Neutrophil (primary cell): ENCODE measurements at regions not wholly inside any gene's neighbourhood (a gene's known extent, or its start where the extent isn't known, plus 50 kb on each side); places are given as distances from the start of the nearest gene placed in this dataset.

ENCODE experiments used
- H3K27ac ChIP-seq: fragments of 200-600 bp; sonication (generic); 2 replicates; pipeline ENCODE4 v1.5.1; 2016; ENCODE audit warnings: mild to moderate bottlenecking, moderate library complexity
- H3K27me3 ChIP-seq: fragments of 200-600 bp; sonication (generic); 2 replicates; pipeline ENCODE4 v1.6.0; 2016; ENCODE audit warnings: mild to moderate bottlenecking
- H3K36me3 ChIP-seq: fragments of 200-600 bp; sonication (generic); 2 replicates; pipeline ENCODE4 v1.5.1; 2017
- H3K4me1 ChIP-seq, 2 experiments: fragments of 200-600 bp in 1 of 2; sonication (generic) in 1 of 2; 1 replicate in 1 of 2; 2 replicates in 1 of 2; pipeline versions ENCODE4 v1.5.1 to v1.6.1; 2013 to 2016; ENCODE audit warnings: low read depth in 1 of 2, low read length in 1 of 2, mild to moderate bottlenecking in 1 of 2, moderate library complexity in 1 of 2; ENCODE audit not compliant: control insufficient read depth in 1 of 2, insufficient read depth in 1 of 2
- H3K4me3 ChIP-seq, 2 experiments: fragments of 200-600 bp in 1 of 2; sonication (generic) in 1 of 2; 1 replicate in 1 of 2; 2 replicates in 1 of 2; pipeline ENCODE4 v1.5.1; 2013 to 2016; ENCODE audit warnings: low read depth in 1 of 2, low read length in 1 of 2, mild to moderate bottlenecking in 1 of 2, moderate library complexity in 1 of 2
- H3K9me3 ChIP-seq: fragments of 200-600 bp; sonication (generic); 2 replicates; pipeline ENCODE4 v1.5.1; 2016
- TF ChIP-seq, protein P1 (sequence below): fragments of 200-600 bp; sonication (generic); IDR thresholded peaks from 2 replicates; pipeline ENCODE4 v1.5.1; 2016; ENCODE audit warnings: antibody characterized with exemption

DNA sequence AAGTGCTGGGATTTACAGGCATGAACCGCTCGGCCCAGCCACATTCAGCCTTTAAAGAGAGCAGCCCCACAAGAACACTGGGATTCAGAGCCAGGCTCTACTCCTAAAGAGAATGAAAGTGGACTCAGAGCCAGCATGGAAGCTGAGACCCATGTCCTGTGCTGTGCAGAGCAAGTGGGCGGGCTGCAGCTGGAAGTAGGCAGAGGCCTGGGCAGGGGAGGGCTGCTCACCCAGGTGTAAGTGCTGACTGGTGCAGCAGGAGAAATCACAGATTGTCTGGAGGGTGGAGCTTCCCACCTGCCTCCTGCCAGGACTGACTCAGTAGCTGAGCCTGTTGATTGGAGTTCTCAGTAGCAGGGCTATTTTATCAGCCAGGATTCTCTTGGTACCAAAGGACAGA is 178.7 kb downstream of the KATNIP start:
- Histone ChIP-seq H3K27ac (no peak overlapping the region), H3K4me1 (no peaks in the 10 kb centered on the region), H3K36me3 (peaks cover 27% of the 10 kb centered on the region), H3K9me3 (no peaks in the 10 kb centered on the region), H3K27me3 (no peaks in the 10 kb centered on the region), H3K4me3 (no peak overlapping the region)
- TF ChIP-seq, protein P1, sequence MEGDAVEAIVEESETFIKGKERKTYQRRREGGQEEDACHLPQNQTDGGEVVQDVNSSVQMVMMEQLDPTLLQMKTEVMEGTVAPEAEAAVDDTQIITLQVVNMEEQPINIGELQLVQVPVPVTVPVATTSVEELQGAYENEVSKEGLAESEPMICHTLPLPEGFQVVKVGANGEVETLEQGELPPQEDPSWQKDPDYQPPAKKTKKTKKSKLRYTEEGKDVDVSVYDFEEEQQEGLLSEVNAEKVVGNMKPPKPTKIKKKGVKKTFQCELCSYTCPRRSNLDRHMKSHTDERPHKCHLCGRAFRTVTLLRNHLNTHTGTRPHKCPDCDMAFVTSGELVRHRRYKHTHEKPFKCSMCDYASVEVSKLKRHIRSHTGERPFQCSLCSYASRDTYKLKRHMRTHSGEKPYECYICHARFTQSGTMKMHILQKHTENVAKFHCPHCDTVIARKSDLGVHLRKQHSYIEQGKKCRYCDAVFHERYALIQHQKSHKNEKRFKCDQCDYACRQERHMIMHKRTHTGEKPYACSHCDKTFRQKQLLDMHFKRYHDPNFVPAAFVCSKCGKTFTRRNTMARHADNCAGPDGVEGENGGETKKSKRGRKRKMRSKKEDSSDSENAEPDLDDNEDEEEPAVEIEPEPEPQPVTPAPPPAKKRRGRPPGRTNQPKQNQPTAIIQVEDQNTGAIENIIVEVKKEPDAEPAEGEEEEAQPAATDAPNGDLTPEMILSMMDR: no peak

DNA sequence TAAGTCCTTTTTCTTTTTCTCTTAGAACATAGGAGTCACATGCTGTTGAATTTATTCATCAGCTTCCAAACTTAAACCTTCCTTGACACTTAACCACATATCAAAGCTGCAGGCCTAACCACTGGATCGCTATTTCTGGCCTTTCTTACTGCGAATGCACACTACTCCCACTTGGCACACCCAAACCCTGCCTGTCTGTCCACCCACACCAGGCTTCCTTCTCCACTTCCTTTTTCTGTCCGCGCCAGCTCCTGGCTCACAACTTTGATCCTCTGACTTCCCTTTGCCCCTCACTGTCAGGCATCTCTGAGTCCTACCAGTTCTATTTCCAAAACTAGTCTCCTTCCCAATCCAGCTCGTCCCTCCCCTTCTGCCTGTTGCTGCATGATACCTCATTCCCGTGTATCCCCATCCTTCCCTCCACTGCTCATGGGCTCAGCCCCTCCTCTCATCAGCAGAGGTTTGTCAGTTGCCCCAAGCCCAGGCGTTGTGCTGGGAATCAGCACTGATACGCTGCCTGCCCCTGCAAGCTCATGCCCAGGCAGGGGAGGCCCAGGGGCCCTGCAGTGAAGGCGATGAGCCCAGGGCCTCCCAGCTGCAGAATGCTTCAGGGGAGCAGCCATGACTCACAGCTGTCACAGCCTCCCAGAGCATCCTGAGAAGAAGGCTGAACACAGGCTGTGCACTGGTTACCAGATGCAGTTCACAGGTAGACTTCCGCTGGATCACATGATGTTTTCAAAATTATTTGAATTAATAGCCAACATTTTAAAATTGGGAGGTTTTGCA is 179.8 kb downstream of the KATNIP start:
- Histone ChIP-seq H3K27me3 (no peaks in the 10 kb centered on the region), H3K4me3 (no peak overlapping the region), H3K4me1 (no peaks in the 10 kb centered on the region), H3K36me3 (peaks cover 22% of the 10 kb centered on the region), H3K9me3 (no peaks in the 10 kb centered on the region), H3K27ac (no peak overlapping the region)
- TF ChIP-seq, protein P1: no peak

DNA sequence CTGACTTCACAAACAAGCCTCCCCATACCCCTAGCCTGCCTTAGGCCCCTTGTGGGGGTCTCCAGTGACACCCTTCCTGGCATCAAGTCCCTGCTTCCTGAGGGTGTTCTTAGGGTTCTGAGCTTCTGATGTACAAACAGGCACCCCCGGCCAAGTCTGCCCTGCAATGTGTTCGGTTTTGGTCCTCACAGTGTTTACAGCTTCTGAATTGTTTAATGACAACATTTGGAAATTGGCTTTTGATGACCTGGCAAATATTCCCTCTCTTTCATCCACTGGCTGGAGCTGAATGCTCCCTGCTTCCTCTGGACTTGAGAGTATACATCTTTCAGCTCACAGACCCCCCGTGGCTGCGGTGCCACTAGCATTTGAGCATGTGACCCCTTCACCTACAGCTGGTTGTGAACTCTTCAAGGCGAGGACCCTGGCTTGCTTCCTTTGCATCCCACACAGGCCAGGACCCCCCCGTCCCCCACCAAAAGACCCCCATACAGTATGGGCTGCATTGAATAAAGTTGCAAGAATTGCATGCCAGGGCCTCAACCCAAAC is 180.8 kb downstream of the KATNIP start:
- TF ChIP-seq, protein P1: no peak
- H3K27ac ChIP-seq: no peak overlapping the region

DNA sequence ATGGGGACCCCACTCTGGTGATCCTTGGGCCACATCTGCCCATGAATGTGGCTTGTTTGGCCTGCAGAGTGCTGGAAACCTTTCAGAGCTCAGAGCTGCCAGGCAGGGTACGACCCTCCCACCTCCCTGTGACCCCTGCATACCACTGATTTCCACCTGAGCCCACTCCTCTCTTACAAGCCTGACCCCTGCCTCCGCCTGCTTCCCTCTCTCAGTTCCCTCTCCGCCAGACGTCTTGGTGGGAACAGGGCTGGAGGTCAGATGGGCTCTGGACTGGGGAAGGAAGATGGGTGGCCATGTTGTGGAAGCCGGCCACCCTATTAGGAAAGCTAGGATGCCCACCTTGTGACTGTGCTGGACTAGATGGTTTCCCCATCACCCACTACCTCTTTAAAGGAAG is 185.1 kb downstream of the KATNIP start:
- Histone ChIP-seq H3K36me3 (peaks cover under 1% of the 10 kb centered on the region), H3K4me3 (no peak overlapping the region), H3K27me3 (no peaks in the 10 kb centered on the region), H3K9me3 (no peaks in the 10 kb centered on the region), H3K27ac (no peak overlapping the region), H3K4me1 (no peaks in the 10 kb centered on the region)
- TF ChIP-seq, protein P1: no peak

More for the DNA sequence above, 180.8 kb downstream of the KATNIP start:
- Histone ChIP-seq H3K27me3 (no peaks in the 10 kb centered on the region), H3K4me3 (no peak overlapping the region), H3K9me3 (no peaks in the 10 kb centered on the region), H3K4me1 (no peaks in the 10 kb centered on the region), H3K36me3 (peaks cover 16% of the 10 kb centered on the region)

GRCh38 chr16:27736431-27736830 is 186.5 kb downstream of the KATNIP start:
- Histone ChIP-seq H3K9me3 (no peaks in the 10 kb centered on the region), H3K36me3 (peaks cover 12% of the 10 kb centered on the region), H3K27me3 (no peaks in the 10 kb centered on the region), H3K4me3 (no peak overlapping the region), H3K4me1 (no peaks in the 10 kb centered on the region), H3K27ac (no peak overlapping the region)
- TF ChIP-seq, protein P1: no peak
